ENCODE measurements at regions not wholly inside any gene's neighbourhood (a gene's known extent, or its start where the extent isn't known, plus 50 kb on each side); places are given as distances from the start of the nearest gene placed in this dataset.

DNA sequence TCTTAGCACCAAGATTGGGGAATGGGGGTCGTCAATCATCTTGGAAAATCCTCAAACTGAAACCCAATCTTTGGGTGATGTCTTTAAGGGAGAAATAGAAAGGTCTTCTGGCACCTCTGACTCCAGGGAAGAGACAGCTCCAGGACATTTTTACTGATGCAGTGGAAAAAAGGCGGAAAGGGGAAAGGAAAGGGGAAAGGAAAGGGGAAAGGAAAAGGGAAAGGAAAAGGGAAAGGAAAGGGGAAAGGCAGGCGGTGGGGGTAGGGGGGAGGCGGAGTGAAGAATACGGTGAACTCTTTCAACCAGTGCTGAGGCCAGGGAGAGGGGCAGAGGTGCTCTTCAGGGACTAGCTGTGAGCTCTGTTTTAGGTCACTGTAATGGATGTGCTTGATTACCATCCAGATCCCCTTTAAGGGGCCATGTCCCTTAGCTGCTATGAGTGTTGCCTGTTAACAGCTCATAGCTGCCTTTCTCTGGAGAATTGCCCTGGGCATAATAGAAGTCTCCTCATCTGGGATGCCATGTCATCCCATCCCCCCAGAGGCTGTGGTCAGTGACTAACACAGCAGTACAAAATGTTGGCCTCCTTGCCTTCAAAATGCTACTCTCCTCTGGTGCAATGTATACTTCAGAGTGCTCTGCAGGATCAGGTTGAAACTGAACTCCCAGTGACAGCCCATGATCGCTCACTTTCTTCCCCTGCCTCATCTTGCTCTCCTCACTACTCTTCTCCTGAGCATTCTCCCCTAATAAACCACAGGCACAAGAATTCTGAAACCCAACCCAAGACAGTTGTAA lies 92.4 kb upstream of the AP1S2 start:
- intact Hi-C loops (cut with micrococcal nuclease) (no loop called here), in situ Hi-C loops (cut with MboI; ENCODE audit: low sequenced_read_pairs) (no loop called here), dilution Hi-C loops (cut with HindIII; ENCODE audit: low sequenced_read_pairs, unreplicated experiment) (no loop called here)
- Histone ChIP-seq H3K4me2 (ENCODE audit: low read depth, low read length) (peak overlapping the region; percentile 35; the same call in 1 of the 2 replicates), H4K5ac (ENCODE audit: low read depth, low read length) (no peak overlapping the region), H3K9me3 (ENCODE audit: control insufficient read depth, insufficient read depth, low read length) (no peaks in the 10 kb centered on the region), H3K23ac (ENCODE audit: low read depth, low read length) (no peak overlapping the region), H3K79me1 (ENCODE audit: low read depth in 1 of 2, low read length in 2 of 2) (no peaks in the 10 kb centered on the region), H2BK120ac (ENCODE audit: low read depth, low read length) (peak overlapping the region; percentile 41), H3K4me3 (ENCODE audit: insufficient read depth, low read depth, low read length) (no peak overlapping the region), H2BK5ac (ENCODE audit: low read depth, low read length, poor library complexity, severe bottlenecking) (peak overlapping the region; percentile 58), H4K8ac (ENCODE audit: low read depth in 2 of 2, low read length in 2 of 2) (peak overlapping the region in 1 of 2 experiments; percentile 53; a peak in 2 of 4 replicates), H3K4me1 (ENCODE audit: control insufficient read depth, insufficient read depth, low read length) (no peaks in the 10 kb centered on the region), H2AK9ac (replicated peaks; ENCODE audit: low read depth, low read length, poor library complexity) (no peak overlapping the region), H2BK20ac (ENCODE audit: low read depth, low read length) (peak overlapping the region; percentile 57), H2AFZ (replicated peaks; ENCODE audit: low read length, poor library complexity) (peak overlapping the region; percentile 4), H3K9me1 (ENCODE audit: insufficient read depth, low read length) (no peaks in the 10 kb centered on the region; the same call in 1 of the 2 replicates), H3K18ac (ENCODE audit: low read depth, low read length) (no peak overlapping the region), H3K27ac (ENCODE audit: insufficient read depth, low read length) (peak overlapping the region; percentile 42), H4K20me1 (ENCODE audit: insufficient read depth, low read length) (no peaks in the 10 kb centered on the region; the same call in 1 of the 2 replicates), H3K4ac (ENCODE audit: low read depth, low read length) (no peak overlapping the region; the same call in 1 of the 2 replicates), H3K9ac (ENCODE audit: low read depth, low read length) (no peak overlapping the region), H3K14ac (replicated peaks; ENCODE audit: low read depth, low read length) (no peak overlapping the region), H3K36me3 (ENCODE audit: control insufficient read depth, insufficient read depth, low read length) (no peaks in the 10 kb centered on the region), H2AK5ac (ENCODE audit: low read depth, low read length) (no peak overlapping the region), H4K91ac (ENCODE audit: insufficient read depth, low read depth, low read length) (peak overlapping the region; percentile 32; the same call in 1 of the 2 replicates), H3K27me3 (ENCODE audit: control insufficient read depth, insufficient read depth, low read length) (no peaks in the 10 kb centered on the region), H2BK15ac (ENCODE audit: low read depth, low read length) (peak overlapping the region; percentile 45; the same call in 1 of the 3 replicates), H3K56ac (ENCODE audit: extremely low read depth, insufficient read depth, low read length) (no peak overlapping the region)
- ATAC-seq (ENCODE audit: low read depth) (peak; percentile 91), DNase-seq (peak; percentile 86)
- BruUV-seq (replicated peaks) = no TSS peak
- POLR2A ChIA-PET (ENCODE audit: unreplicated experiment) = interaction anchor here (0.5 kb wide), 1 partner anchor 196 kb away, joined by 9 read pairs; no protein-coding TSS in a partner anchor
- CTCF ChIA-PET = no interaction called here
- 89% methylated on average over 1 of the region's 6 CpGs; no CpG with 5 or more reads in 1 of the 2 experiments for WGBS, 2 experiments (ENCODE audit: extremely low coverage in 2 of 2, insufficient read length in 1 of 2)
- TF ChIP-seq, protein P1, sequence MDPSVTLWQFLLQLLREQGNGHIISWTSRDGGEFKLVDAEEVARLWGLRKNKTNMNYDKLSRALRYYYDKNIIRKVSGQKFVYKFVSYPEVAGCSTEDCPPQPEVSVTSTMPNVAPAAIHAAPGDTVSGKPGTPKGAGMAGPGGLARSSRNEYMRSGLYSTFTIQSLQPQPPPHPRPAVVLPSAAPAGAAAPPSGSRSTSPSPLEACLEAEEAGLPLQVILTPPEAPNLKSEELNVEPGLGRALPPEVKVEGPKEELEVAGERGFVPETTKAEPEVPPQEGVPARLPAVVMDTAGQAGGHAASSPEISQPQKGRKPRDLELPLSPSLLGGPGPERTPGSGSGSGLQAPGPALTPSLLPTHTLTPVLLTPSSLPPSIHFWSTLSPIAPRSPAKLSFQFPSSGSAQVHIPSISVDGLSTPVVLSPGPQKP (IDR thresholded peaks at IDR 0.05; ENCODE audit: borderline replicate concordance, low read depth, low read length) = no peak
- TF ChIP-seq POLR2A (IDR thresholded peaks at IDR 0.05; ENCODE audit: low read depth, low read length) = no peak
- TF ChIP-seq, protein P2, sequence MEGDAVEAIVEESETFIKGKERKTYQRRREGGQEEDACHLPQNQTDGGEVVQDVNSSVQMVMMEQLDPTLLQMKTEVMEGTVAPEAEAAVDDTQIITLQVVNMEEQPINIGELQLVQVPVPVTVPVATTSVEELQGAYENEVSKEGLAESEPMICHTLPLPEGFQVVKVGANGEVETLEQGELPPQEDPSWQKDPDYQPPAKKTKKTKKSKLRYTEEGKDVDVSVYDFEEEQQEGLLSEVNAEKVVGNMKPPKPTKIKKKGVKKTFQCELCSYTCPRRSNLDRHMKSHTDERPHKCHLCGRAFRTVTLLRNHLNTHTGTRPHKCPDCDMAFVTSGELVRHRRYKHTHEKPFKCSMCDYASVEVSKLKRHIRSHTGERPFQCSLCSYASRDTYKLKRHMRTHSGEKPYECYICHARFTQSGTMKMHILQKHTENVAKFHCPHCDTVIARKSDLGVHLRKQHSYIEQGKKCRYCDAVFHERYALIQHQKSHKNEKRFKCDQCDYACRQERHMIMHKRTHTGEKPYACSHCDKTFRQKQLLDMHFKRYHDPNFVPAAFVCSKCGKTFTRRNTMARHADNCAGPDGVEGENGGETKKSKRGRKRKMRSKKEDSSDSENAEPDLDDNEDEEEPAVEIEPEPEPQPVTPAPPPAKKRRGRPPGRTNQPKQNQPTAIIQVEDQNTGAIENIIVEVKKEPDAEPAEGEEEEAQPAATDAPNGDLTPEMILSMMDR (conservative IDR thresholded peaks at IDR 0.05; ENCODE audit: low read depth, low read length) = no peak
- TF ChIP-seq RAD21 (IDR thresholded peaks at IDR 0.05; ENCODE audit: low read length) = no peak
- TF ChIP-seq MAFK (IDR thresholded peaks at IDR 0.05; ENCODE audit: low read depth, low read length) = no peak
